Astrocyte (in vitro differentiated cells and primary cell): ENCODE measurements at regions not wholly inside any gene's neighbourhood (a gene's known extent, or its start where the extent isn't known, plus 50 kb on each side); places are given as distances from the start of the nearest gene placed in this dataset.

Source experiments
- DNase-seq: peaks from one replicate; pipeline ENCODE4 v3.0.0-alpha.2; 2010; ENCODE audit warnings: low read depth
- FAIRE-seq: peaks from 2 replicates; lab custom pipeline; 2011; peaks lifted over from hg19 to GRCh38; lab: Jason Lieb, UNC
- H2AFZ ChIP-seq: 2 replicates; pipeline ENCODE4 v1.6.0; 2012; ENCODE audit warnings: low read depth, low read length, inconsistent platforms
- H3K27ac ChIP-seq: 2 replicates; pipeline ENCODE4 v1.5.1; 2011; ENCODE audit warnings: low read depth, low read length, inconsistent platforms
- H3K27me3 ChIP-seq: 2 replicates; pipeline ENCODE4 v1.6.0; 2011; ENCODE audit warnings: low read length, inconsistent platforms; ENCODE audit not compliant: insufficient read depth
- H3K36me3 ChIP-seq: 2 replicates; pipeline ENCODE4 v1.5.1; 2011; ENCODE audit warnings: low read length, inconsistent platforms; ENCODE audit not compliant: insufficient read depth
- H3K4me1 ChIP-seq: 2 replicates; pipeline ENCODE4 v1.5.1; 2011; ENCODE audit warnings: low read length, inconsistent platforms; ENCODE audit not compliant: insufficient read depth
- H3K4me2 ChIP-seq: 2 replicates; pipeline ENCODE4 v1.6.0; 2012; ENCODE audit warnings: low read length, inconsistent platforms
- H3K4me3 ChIP-seq: 2 replicates; pipeline ENCODE4 v1.5.1; 2011; ENCODE audit warnings: low read depth, mild to moderate bottlenecking, low read length, inconsistent platforms; ENCODE audit not compliant: insufficient read depth
- H3K79me2 ChIP-seq: 2 replicates; pipeline ENCODE4 v1.6.0; 2012; ENCODE audit warnings: mild to moderate bottlenecking, low read length, inconsistent platforms; ENCODE audit not compliant: insufficient read depth
- H3K9ac ChIP-seq: 2 replicates; pipeline ENCODE4 v1.6.0; 2012; ENCODE audit warnings: mild to moderate bottlenecking, low read length, inconsistent platforms
- H3K9me3 ChIP-seq: 2 replicates; pipeline ENCODE4 v1.5.1; 2012; ENCODE audit warnings: low read depth, mild to moderate bottlenecking, low read length, inconsistent platforms; ENCODE audit not compliant: insufficient read depth
- H4K20me1 ChIP-seq: 2 replicates; pipeline ENCODE4 v1.6.0; 2012; ENCODE audit warnings: low read length, inconsistent platforms; ENCODE audit not compliant: insufficient read depth
- H3K27ac Mint-ChIP-seq: one replicate; pipeline ENCODE4 v1.8.0; 2021; ENCODE audit warnings: mild to moderate bottlenecking, mixed read lengths; ENCODE audit not compliant: unreplicated experiment
- H3K27me3 Mint-ChIP-seq: one replicate; pipeline ENCODE4 v1.8.0; 2021; ENCODE audit warnings: low read depth, mixed read lengths; ENCODE audit not compliant: unreplicated experiment
- H3K36me3 Mint-ChIP-seq: one replicate; pipeline ENCODE4 v1.8.0; 2021; ENCODE audit warnings: low read depth, mixed read lengths; ENCODE audit not compliant: unreplicated experiment
- H3K4me1 Mint-ChIP-seq: one replicate; pipeline ENCODE4 v1.8.0; 2021; ENCODE audit warnings: low read depth, mixed read lengths; ENCODE audit not compliant: unreplicated experiment
- H3K4me3 Mint-ChIP-seq: one replicate; pipeline ENCODE4 v1.8.0; 2021; ENCODE audit warnings: mild to moderate bottlenecking, moderate library complexity, mixed read lengths; ENCODE audit not compliant: unreplicated experiment
- H3K9me3 Mint-ChIP-seq: one replicate; pipeline ENCODE4 v1.8.0; 2021; ENCODE audit warnings: mild to moderate bottlenecking, mixed read lengths; ENCODE audit not compliant: unreplicated experiment
- EZH2 ChIP-seq: IDR thresholded peaks from 2 replicates; pipeline ENCODE4 v1.6.1; 2012; ENCODE audit warnings: mild to moderate bottlenecking, low read length, inconsistent platforms; ENCODE audit not compliant: insufficient read depth
- TF ChIP-seq, protein P1 (sequence below): IDR thresholded peaks from 2 replicates; pipeline ENCODE4 v1.5.1; 2011; ENCODE audit warnings: low read depth, mild to moderate bottlenecking, inconsistent platforms, low read length, moderate library complexity; ENCODE audit not compliant: insufficient read depth

DNA sequence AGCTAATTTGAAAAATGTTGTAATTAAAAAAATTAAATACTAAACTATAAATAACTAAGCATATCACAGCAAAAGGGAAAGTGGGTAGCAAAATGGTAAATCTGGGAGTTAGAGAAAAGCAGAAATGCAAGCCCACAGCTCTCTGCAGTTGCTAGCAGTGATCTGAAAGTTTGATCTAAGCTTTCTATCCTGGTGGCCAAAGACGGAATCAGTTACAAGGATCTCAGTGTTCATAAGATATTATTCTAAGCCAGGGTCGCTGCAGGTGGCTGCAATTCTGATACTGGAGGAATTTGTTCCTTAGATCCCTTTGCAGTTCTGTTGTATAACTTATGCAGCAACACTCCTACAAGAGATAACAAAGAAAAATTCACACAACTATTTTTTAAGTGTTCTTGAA, 363.7 kb downstream of the SETD4 start:
- Histone ChIP-seq H3K27me3 (peaks cover 9% of the 10 kb centered on the region), H3K4me1 (peaks cover 5% of the 10 kb centered on the region), H3K4me3 (no peak overlapping the region), H3K4me2 (no peak overlapping the region), H3K79me2 (no peaks in the 10 kb centered on the region), H2AFZ (no peak overlapping the region), H3K9me3 (no peaks in the 10 kb centered on the region), H3K36me3 (no peaks in the 10 kb centered on the region), H3K27ac (no peak overlapping the region), H4K20me1 (no peaks in the 10 kb centered on the region), H3K9ac (no peak overlapping the region)
- DNase-seq, result no peak
- Mint-ChIP-seq H3K9me3 (peaks cover 2% of the 10 kb centered on the region), H3K4me1 (peaks cover 12% of the 10 kb centered on the region), H3K27ac (no peak overlapping the region), H3K36me3 (no peaks in the 10 kb centered on the region), H3K4me3 (no peak overlapping the region), H3K27me3 (peaks cover 13% of the 10 kb centered on the region)
- FAIRE-seq, result no peak
- TF ChIP-seq, protein P1, sequence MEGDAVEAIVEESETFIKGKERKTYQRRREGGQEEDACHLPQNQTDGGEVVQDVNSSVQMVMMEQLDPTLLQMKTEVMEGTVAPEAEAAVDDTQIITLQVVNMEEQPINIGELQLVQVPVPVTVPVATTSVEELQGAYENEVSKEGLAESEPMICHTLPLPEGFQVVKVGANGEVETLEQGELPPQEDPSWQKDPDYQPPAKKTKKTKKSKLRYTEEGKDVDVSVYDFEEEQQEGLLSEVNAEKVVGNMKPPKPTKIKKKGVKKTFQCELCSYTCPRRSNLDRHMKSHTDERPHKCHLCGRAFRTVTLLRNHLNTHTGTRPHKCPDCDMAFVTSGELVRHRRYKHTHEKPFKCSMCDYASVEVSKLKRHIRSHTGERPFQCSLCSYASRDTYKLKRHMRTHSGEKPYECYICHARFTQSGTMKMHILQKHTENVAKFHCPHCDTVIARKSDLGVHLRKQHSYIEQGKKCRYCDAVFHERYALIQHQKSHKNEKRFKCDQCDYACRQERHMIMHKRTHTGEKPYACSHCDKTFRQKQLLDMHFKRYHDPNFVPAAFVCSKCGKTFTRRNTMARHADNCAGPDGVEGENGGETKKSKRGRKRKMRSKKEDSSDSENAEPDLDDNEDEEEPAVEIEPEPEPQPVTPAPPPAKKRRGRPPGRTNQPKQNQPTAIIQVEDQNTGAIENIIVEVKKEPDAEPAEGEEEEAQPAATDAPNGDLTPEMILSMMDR, result peak; percentile 4
- TF ChIP-seq EZH2, result no peak

DNA sequence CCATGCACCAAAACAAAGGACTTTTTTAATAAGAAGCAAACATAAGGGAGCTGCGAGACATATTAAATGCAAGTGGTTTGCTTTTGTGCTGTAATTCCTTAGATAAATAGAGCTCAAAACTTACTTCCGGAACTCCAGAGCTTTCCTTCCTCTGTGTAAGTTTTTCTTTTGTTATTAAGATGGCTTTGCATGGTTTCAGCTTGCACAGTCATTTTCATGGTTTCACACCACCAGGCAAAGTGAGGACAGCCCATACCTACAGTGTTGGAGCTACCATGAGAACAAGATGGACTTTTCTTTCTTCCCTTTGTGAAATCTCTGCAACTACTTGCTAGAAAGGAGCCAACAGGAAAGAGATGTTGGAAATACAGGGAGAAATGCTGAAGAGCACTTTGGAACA, 368.0 kb downstream of the SETD4 start:
- H3K36me3 ChIP-seq, result no peaks in the 10 kb centered on the region
- no peak overlapping the region for H3K4me2 ChIP-seq
- H3K27me3 ChIP-seq, result peaks cover 12% of the 10 kb centered on the region
- no peak overlapping the region for H2AFZ ChIP-seq
- no peaks in the 10 kb centered on the region for H4K20me1 ChIP-seq
- Mint-ChIP-seq H3K36me3 (no peaks in the 10 kb centered on the region), H3K9me3 (peaks cover 2% of the 10 kb centered on the region), H3K4me3 (no peak overlapping the region), H3K27ac (no peak overlapping the region), H3K4me1 (peaks cover 5% of the 10 kb centered on the region), H3K27me3 (peaks cover 27% of the 10 kb centered on the region)
- peaks cover 3% of the 10 kb centered on the region for H3K4me1 ChIP-seq
- FAIRE-seq (no peak), DNase-seq (no peak)
- H3K27ac ChIP-seq, result no peak overlapping the region
- H3K9ac ChIP-seq, result no peak overlapping the region
- no peaks in the 10 kb centered on the region for H3K79me2 ChIP-seq
- no peak overlapping the region for H3K4me3 ChIP-seq
- no peaks in the 10 kb centered on the region for H3K9me3 ChIP-seq
- TF ChIP-seq, protein P1, result no peak
- TF ChIP-seq EZH2, result no peak

DNA sequence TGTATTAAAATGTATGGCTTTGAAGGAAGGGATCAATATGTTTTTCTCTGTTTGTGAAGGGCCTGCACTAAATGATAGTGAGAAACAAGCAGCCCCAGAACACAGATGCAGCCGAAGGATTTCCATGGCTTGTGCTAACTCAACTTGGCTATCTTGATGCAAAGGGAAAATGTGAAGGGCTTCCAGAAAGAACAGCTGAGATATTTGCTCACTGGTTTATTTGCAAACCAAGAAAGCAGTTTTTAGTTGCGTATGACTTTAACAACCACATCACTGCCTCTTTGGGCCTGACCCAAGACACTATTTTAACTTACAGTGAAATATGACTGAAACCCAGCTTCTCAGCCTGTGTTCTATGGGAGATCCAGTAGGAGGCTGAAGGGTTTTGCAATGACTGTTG, 369.9 kb downstream of the SETD4 start:
- H2AFZ ChIP-seq, result no peak overlapping the region
- H3K36me3 ChIP-seq, result no peaks in the 10 kb centered on the region
- no peaks in the 10 kb centered on the region for H3K79me2 ChIP-seq
- H3K27ac ChIP-seq, result no peak overlapping the region
- Mint-ChIP-seq H3K9me3 (peaks cover 2% of the 10 kb centered on the region), H3K27me3 (peaks cover 29% of the 10 kb centered on the region), H3K4me3 (no peak overlapping the region), H3K4me1 (no peaks in the 10 kb centered on the region), H3K27ac (no peak overlapping the region), H3K36me3 (no peaks in the 10 kb centered on the region)
- H4K20me1 ChIP-seq, result no peaks in the 10 kb centered on the region
- TF ChIP-seq, protein P1, result no peak
- no peak for TF ChIP-seq EZH2
- H3K4me1 ChIP-seq, result no peaks in the 10 kb centered on the region
- H3K27me3 ChIP-seq, result peaks cover 14% of the 10 kb centered on the region
- no peak overlapping the region for H3K9ac ChIP-seq
- H3K4me2 ChIP-seq, result no peak overlapping the region
- no peaks in the 10 kb centered on the region for H3K9me3 ChIP-seq
- DNase-seq, result no peak
- no peak overlapping the region for H3K4me3 ChIP-seq
- no peak for FAIRE-seq
